Stimulated activated CD4-positive, alpha-beta T cell treated with anti-CD3 and anti-CD28 coated beads, Interleukin-12 subunit alpha, Interleukin-12 subunit beta, amount 100 ng/mL, for 4 hours (primary cell): ENCODE measurements at regions not wholly inside any gene's neighbourhood (a gene's known extent, or its start where the extent isn't known, plus 50 kb on each side); places are given as distances from the start of the nearest gene placed in this dataset.

Experiments
- DNase-seq: peaks from one replicate; pipeline ENCODE4 v3.0.0-alpha.2; 2020

GRCh38 chr6:155970472-155970871 is 514.8 kb upstream of the NOX3 start:
- DNase-seq = no peak

DNA sequence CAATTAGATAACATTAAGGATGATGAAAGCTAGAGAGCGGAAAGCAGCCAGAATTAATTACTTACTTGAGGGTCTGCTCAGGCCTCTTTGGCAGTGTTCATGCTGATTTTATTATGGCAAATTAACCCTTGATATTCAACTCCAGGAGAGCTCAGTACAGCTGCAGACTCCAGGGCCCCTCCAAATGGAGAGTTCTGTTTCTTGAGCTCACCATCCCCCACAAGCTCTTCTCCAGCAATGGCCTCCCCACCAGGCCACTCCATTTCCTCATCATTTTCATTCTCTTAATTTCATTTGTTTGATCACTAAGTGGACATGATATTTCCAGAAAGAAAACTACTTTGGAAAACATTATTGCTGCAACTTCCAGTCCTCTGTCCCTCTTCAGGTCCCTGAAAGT is 513.3 kb upstream of the NOX3 start:
- no peak for DNase-seq

DNA sequence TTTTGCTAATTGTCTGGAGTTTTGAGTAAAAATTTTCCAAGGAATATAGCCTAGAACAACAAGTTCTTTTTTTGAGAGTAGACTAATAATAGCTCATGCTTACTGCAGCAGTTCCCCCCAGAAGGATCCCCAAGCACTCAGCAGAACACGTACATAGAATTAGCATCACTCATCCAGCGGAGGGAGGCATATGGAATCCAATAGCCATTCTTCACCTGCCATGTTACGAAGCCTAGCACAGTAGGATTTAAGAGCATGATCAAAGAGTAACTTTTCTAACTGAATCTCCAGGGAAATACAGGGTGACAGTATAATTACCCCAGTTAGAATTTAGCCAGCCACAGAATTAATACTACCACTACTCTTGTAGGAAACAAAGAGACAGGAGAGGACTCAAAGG is 511.7 kb upstream of the NOX3 start:
- no peak for DNase-seq

DNA sequence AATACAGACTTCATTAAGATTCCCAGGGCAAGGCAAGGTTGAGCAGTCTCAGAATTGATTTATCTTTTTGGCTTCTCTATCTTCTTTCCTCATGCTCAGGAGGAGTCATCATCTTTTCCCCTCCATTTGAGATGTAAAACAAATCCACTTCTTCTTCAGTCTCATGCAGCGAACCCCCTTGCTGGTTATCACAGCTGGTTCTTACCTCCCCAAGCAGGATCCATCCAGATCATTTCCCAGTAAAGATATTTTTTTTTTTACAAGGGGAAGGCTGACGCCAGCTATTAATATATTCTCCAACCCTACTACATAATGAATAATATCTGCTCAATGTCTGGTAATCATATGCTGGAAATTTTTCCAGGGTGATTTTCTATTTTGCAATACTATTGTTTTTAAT is 508.9 kb upstream of the NOX3 start:
- no peak for DNase-seq

GRCh38 chr6:155962276-155962675 is 506.6 kb upstream of the NOX3 start:
- DNase-seq = no peak

- DNase-seq = no peak
Observed at GRCh38 chr6:155959898-155960495, 504.4 kb upstream of the NOX3 start.

GRCh38 chr6:155958550-155958949 is 502.9 kb upstream of the NOX3 start:
- no peak for DNase-seq

GRCh38 chr6:155955038-155955437 is 499.4 kb upstream of the NOX3 start:
- no peak for DNase-seq

GRCh38 chr6:155954149-155954548 is 498.5 kb upstream of the NOX3 start:
- no peak for DNase-seq

GRCh38 chr6:155949256-155949655 is 493.6 kb upstream of the NOX3 start:
- no peak for DNase-seq

DNA sequence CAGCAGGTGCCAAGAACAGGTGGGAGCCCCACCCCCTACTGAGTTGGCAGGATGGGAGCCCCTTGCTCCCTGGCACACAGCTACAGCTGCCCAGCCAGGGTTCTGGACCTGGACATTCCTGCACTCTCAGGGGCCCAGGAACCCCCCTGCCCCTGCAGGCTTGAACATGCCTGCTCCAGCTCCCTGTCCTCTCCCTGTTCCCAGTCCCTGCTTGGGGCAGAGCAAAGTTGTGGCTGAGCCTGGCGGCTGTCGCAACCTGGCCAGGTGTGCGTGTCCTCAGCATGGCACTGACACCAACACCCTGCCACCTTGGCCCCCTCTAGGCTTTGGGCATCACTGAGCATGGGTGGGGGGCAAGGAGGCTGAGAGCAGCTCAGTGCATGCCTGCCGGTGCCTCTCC is 491.2 kb upstream of the NOX3 start:
- DNase-seq = no peak

DNA sequence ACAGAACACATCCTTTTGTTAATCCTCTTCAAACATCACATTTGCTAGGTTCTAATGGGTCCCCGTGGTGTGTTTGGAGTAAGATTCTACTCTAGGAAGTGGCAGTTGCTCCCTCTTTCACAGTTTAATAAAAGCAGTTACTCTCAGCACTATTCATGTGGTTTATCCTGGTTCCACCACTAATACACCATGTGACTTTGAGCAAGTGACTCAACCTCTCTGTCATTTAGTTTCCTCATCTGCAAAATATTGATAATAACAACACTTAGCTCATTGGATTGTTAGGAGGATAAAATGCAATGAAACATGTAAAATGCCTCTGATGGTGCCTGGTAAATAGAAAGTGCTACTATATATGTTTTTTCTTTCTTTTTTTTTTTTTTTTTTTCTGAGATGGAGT is 488.0 kb upstream of the NOX3 start:
- DNase-seq = no peak

DNA sequence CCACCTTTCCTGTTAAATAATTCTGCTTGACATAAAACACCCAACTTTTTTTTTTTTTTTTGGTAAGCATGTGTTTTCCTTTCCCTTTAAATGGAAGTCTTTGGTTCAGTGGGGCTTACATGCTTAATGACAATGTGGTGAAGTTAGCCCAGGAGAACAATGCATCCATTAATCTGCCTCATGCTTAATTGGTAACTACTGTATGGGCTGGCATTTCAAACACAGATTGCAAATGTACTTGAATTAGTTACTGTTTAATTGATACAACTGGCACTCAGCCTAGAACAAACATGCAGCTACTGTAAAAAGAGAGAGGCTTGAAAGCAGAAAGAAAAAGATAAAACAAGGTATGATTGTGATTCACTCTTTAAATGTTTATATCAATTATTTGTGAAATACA is 483.6 kb upstream of the NOX3 start:
- DNase-seq = no peak

DNA sequence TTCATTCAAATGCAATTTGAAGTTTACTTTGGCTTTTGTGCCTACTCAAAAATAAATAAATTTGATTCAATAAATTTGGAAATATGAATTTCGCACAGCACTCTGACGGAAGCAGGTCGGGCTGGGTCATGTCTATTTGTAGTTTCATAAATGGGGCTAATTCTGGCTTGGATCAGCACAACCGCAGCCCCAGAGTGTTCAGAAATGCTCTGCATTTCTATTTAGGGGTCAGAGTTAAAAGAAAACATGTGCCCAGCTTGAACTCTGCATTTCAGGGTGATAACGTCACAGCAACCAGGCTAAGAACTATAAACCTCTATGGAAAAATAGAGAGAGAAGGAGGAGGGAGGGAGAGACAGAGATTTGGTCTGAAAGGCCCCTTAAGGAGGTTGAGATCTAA is 480.9 kb upstream of the NOX3 start:
- no peak for DNase-seq

- DNase-seq = no peak
Observed at GRCh38 chr6:155936127-155936526, 480.5 kb upstream of the NOX3 start.

GRCh38 chr6:155916846-155917624 is 461.4 kb upstream of the NOX3 start:
- no peak for DNase-seq

GRCh38 chr6:155915651-155916050 is 460.0 kb upstream of the NOX3 start:
- no peak for DNase-seq

GRCh38 chr6:155913816-155914215 is 458.2 kb upstream of the NOX3 start:
- DNase-seq = no peak

DNA sequence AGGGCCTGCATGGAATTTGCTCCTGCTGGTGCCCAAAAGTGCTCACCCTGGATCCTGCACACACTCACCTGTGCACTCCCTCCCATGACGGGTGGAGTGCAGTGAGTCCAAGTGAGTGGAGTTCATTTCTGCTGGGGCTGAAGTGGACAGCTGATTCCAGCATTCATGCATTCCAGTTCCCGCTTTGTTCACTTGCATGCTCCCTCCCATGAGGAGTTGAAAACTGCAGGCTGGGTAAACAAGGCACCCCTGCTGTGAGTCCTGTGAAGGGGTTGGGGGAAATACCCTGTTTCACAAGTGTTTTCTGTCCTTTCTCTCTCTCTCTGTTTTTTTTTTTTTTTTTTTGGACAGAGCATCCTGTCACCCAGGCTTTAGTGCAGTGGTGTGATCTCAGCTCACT is 454.1 kb upstream of the NOX3 start:
- no peak for DNase-seq

- DNase-seq = no peak
Observed at GRCh38 chr6:155895641-155896040, 440.0 kb upstream of the NOX3 start.

DNA sequence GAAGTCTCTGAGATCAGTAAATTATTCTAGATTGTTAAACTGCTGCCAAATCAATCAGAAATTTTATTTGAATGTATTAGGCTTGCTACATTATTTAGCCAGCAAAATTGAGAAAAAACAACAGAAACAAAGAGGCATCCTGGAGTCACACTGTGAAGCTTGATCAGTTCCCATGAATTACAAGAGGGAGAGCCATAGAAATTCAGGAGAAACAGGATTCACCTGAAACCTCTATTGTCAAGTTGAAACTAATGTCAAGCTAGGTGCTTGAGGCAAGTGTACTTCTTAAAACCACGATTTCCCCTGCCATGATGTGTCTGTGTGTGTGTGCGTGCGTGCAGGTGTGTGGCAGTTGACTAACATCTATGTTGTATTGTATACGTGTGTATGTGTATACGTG is 439.1 kb upstream of the NOX3 start:
- DNase-seq = no peak

- DNase-seq = no peak
Observed at GRCh38 chr6:155894262-155894661, 438.6 kb upstream of the NOX3 start.

DNA sequence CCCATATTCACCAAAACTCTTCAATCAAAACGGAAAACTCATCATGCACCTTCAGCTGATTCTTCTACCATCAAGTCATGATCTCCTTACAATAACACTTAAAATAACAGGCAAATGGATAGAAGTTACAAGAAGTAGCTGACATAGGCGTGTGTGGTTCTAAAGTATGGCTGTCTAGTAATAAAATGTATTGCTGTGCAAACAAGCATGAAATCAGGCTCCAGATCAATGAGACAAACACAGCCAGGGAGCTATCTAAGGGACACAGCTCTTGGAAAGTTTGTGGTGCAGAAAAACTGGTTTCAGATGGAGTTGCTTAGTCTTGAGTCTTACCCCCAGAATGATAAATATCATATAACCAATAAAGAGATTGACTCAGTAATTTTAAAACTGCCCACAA is 434.8 kb upstream of the NOX3 start:
- no peak for DNase-seq

DNA sequence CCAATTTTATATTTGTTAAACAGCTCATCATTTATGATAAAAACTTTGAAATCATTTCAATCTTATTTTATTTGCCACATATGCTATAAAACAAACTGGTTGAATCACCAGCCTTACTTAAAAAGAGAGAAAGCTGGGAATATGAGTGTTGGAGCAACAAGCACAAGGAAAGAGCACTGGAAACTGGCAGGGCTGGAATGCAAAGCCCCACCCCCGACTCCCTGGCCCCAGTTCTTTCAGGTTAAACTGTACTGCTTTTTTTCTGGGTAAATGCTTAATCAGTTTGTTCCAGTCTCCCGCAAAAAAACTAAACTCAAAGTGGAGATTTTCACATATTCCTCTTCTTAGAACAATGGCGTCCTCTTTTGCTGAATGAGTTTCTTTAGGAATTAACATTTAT is 433.8 kb upstream of the NOX3 start:
- no peak for DNase-seq

DNA sequence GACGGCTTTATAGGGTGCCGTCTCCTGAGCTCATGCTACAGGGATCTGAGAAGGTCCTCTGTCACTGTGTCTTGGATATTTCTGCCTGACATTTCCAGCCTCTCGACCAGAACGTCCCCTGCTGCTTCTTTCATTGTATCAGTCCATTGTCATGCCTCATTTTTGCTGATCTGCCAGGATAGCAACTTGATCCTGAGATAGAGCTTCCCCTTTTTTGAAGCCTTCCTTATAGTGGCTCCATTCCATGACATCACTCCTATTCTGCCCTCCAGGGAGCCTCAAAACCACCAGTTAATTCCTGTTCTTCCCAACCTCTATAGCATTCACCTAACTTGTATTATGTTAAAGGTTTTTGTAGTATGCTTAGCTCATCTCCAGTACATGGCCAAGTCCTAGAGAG is 431.8 kb upstream of the NOX3 start:
- no peak for DNase-seq
